Suprapubic skin (tissue), 4 donors: ENCODE measurements at regions not wholly inside any gene's neighbourhood (a gene's known extent, or its start where the extent isn't known, plus 50 kb on each side); places are given as distances from the start of the nearest gene placed in this dataset.
"Not testable (repeated sequence)": the region's sequence is repeated elsewhere in the genome, so short reads cannot be mapped to it uniquely, and the experiment has no call there.

ENCODE experiments used
- POLR2A ChIP-seq, 2 donors: fragments of 450-650 bp; IDR thresholded peaks; one replicate each; pipeline ENCODE4 v1.6.1; 2017; ENCODE audit warnings: antibody characterized with exemption in 2 of 2, mild to moderate bottlenecking in 2 of 2, moderate library complexity in 2 of 2
- POLR2AphosphoS5 ChIP-seq, 3 donors: sonication (generic); formaldehyde crosslinking; IDR thresholded peaks; one replicate each; pipeline ENCODE4 v1.6.1; 2017; ENCODE audit warnings: antibody characterized with exemption in 3 of 3

- TF ChIP-seq POLR2AphosphoS5, POLR2A (IDR thresholded peaks at IDR 0.05): not testable (repeated sequence)
Measured at GRCh38 chr10:131042015-131042414, 269.5 kb downstream of the TCERG1L start.
